IMR-90 (cell line): ENCODE measurements at regions not wholly inside any gene's neighbourhood (a gene's known extent, or its start where the extent isn't known, plus 50 kb on each side); places are given as distances from the start of the nearest gene placed in this dataset.
A peak's percentile ranks its signal among the peaks of the same experiment; 100 is the strongest.

Source experiments
- ATAC-seq: fragments of 200-7000 bp; cut with Tn5 transposase; 2 replicates; pipeline ENCODE4 v1.9.1; 2020; ENCODE audit warnings: low read depth, mild to moderate bottlenecking, moderate library complexity
- BruUV-seq: library from RNA; stranded (reverse); fragments of 400-500 nt; replicated peaks from 2 replicates; lab custom pipeline; 2021; lab: Mats Ljungman, UMichigan
- CTCF ChIA-PET: fragments of 300-600 bp; formaldehyde crosslinking; extraction: SDS; loops from one replicate; lab custom pipeline; 2021; ENCODE audit warnings: antibody characterized with exemption; lab: Yijun Ruan, JAX
- POLR2A ChIA-PET: fragments of 300-600 bp; sonication (Branson Sonifier 250); formaldehyde crosslinking; loops from one replicate; lab custom pipeline; 2022; ENCODE audit warnings: antibody characterized with exemption; ENCODE audit not compliant: unreplicated experiment; lab: Charles Lee
- DNase-seq: peaks from one replicate; pipeline ENCODE4 v3.0.0; 2013
- H2AFZ ChIP-seq: replicated peaks from 2 replicates; pipeline ENCODE3; 2013; ENCODE audit warnings: low read length, mild to moderate bottlenecking; ENCODE audit not compliant: poor library complexity
- H2AK5ac ChIP-seq: 2 replicates; pipeline ENCODE4 v1.6.1; 2013; ENCODE audit warnings: low read depth, low read length, inconsistent platforms
- H2AK9ac ChIP-seq: replicated peaks from 2 replicates; pipeline ENCODE3; 2013; ENCODE audit warnings: mild to moderate bottlenecking, low read depth, low read length, moderate library complexity; ENCODE audit not compliant: poor library complexity
- H2BK120ac ChIP-seq: 2 replicates; pipeline ENCODE4 v1.6.1; 2013; ENCODE audit warnings: low read depth, low read length, inconsistent platforms
- H2BK15ac ChIP-seq: 3 replicates; pipeline ENCODE4 v1.6.1; 2013; ENCODE audit warnings: low read depth, low read length, inconsistent platforms
- H2BK20ac ChIP-seq: 2 replicates; pipeline ENCODE4 v1.6.1; 2013; ENCODE audit warnings: low read depth, mild to moderate bottlenecking, inconsistent platforms, low read length, moderate library complexity
- H2BK5ac ChIP-seq: 2 replicates; pipeline ENCODE4 v1.6.1; 2013; ENCODE audit warnings: mild to moderate bottlenecking, low read depth, low read length, inconsistent platforms; ENCODE audit not compliant: poor library complexity, severe bottlenecking
- H3K14ac ChIP-seq: replicated peaks from 2 replicates; pipeline ENCODE4 v1.6.1; 2013; ENCODE audit warnings: low read depth, low read length, inconsistent platforms
- H3K18ac ChIP-seq: 2 replicates; pipeline ENCODE4 v1.6.1; 2013; ENCODE audit warnings: low read depth, low read length, control low read depth
- H3K23ac ChIP-seq: 2 replicates; pipeline ENCODE4 v1.6.1; 2013; ENCODE audit warnings: low read depth, low read length, inconsistent platforms
- H3K27ac ChIP-seq: 2 replicates; pipeline ENCODE4 v1.5.1; 2013; ENCODE audit warnings: mild to moderate bottlenecking, control low read depth, low read length; ENCODE audit not compliant: insufficient read depth
- H3K27me3 ChIP-seq: 2 replicates; pipeline ENCODE4 v1.6.1; 2013; ENCODE audit warnings: low read length; ENCODE audit not compliant: control insufficient read depth, insufficient read depth
- H3K36me3 ChIP-seq: 2 replicates; pipeline ENCODE4 v1.6.1; 2013; ENCODE audit warnings: low read length, mixed read lengths; ENCODE audit not compliant: control insufficient read depth, insufficient read depth
- H3K4ac ChIP-seq: 2 replicates; pipeline ENCODE4 v1.6.1; 2013; ENCODE audit warnings: low read depth, low read length, inconsistent platforms
- H3K4me1 ChIP-seq: 2 replicates; pipeline ENCODE4 v1.6.1; 2013; ENCODE audit warnings: low read length, mixed read lengths; ENCODE audit not compliant: control insufficient read depth, insufficient read depth
- H3K4me2 ChIP-seq: 2 replicates; pipeline ENCODE4 v1.6.1; 2013; ENCODE audit warnings: low read depth, mild to moderate bottlenecking, control low read depth, low read length, moderate library complexity
- H3K4me3 ChIP-seq: 2 replicates; pipeline ENCODE4 v1.5.1; 2013; ENCODE audit warnings: low read depth, mild to moderate bottlenecking, control low read depth, low read length, moderate library complexity; ENCODE audit not compliant: insufficient read depth
- H3K56ac ChIP-seq: 2 replicates; pipeline ENCODE4 v1.6.1; 2013; ENCODE audit warnings: low read length, inconsistent platforms; ENCODE audit not compliant: insufficient read depth; ENCODE audit errors: extremely low read depth
- H3K79me1 ChIP-seq, 2 experiments: 2 replicates each; pipeline ENCODE4 v1.6.1; 2013; ENCODE audit warnings: low read length in 2 of 2, inconsistent platforms in 1 of 2, low read depth in 1 of 2
- H3K9ac ChIP-seq: 2 replicates; pipeline ENCODE4 v1.6.1; 2013; ENCODE audit warnings: low read depth, low read length, control low read depth
- H3K9me1 ChIP-seq: 2 replicates; pipeline ENCODE4 v1.6.1; 2013; ENCODE audit warnings: low read length, inconsistent platforms; ENCODE audit not compliant: insufficient read depth
- H3K9me3 ChIP-seq: 2 replicates; pipeline ENCODE4 v1.6.1; 2013; ENCODE audit warnings: low read length; ENCODE audit not compliant: control insufficient read depth, insufficient read depth
- H4K20me1 ChIP-seq: 2 replicates; pipeline ENCODE4 v1.6.1; 2013; ENCODE audit warnings: low read length, inconsistent platforms; ENCODE audit not compliant: insufficient read depth
- H4K5ac ChIP-seq: 2 replicates; pipeline ENCODE4 v1.6.1; 2013; ENCODE audit warnings: mild to moderate bottlenecking, low read depth, low read length, control low read depth
- H4K8ac ChIP-seq, 2 experiments: 2 replicates each; pipeline ENCODE4 v1.6.1; 2013; ENCODE audit warnings: low read depth in 2 of 2, low read length in 2 of 2, control low read depth in 1 of 2, inconsistent platforms in 1 of 2
- H4K91ac ChIP-seq: 2 replicates; pipeline ENCODE4 v1.6.1; 2013; ENCODE audit warnings: low read depth, low read length, inconsistent platforms; ENCODE audit not compliant: insufficient read depth
- CEBPB ChIP-seq: IDR thresholded peaks from 2 replicates; pipeline ENCODE4 v1.6.1; 2012; ENCODE audit warnings: low read depth, low read length, improper control_type of control experiment
- MXI1 ChIP-seq: IDR thresholded peaks from 2 replicates; pipeline ENCODE4 v1.6.1; 2012; ENCODE audit warnings: low read depth, mild to moderate bottlenecking, low read length, moderate library complexity, borderline replicate concordance
- POLR2A ChIP-seq: IDR thresholded peaks from 2 replicates; pipeline ENCODE4 v1.6.1; 2012; ENCODE audit warnings: mild to moderate bottlenecking, low read depth, low read length
- RAD21 ChIP-seq: IDR thresholded peaks from 2 replicates; pipeline ENCODE4 v1.6.1; 2012; ENCODE audit warnings: low read length, improper control_type of control experiment
- RCOR1 ChIP-seq: IDR thresholded peaks from 2 replicates; pipeline ENCODE4 v1.6.1; 2012; ENCODE audit warnings: mild to moderate bottlenecking, low read length, improper control_type of control experiment; ENCODE audit not compliant: insufficient replicate concordance
- WGBS, 2 experiments: methylation state at CpG; one replicate each; pipeline versions ENCODE4 v1.1.5 to v1.1.7; 2013; ENCODE audit warnings: missing lambda C conversion rate in 2 of 2; ENCODE audit not compliant: insufficient read length in 1 of 2; ENCODE audit errors: extremely low coverage in 2 of 2; 5-methylcytosine and 5-hydroxymethylcytosine counted together
- dilution Hi-C: fragments of 300-500 bp; cut with HindIII; formaldehyde crosslinking; loops from one replicate; pipeline ENCODE4 v1.14.3; 2018; ENCODE audit warnings: low sequenced_read_pairs; ENCODE audit not compliant: unreplicated experiment
- in situ Hi-C: fragments of 300-500 bp; cut with MboI; formaldehyde crosslinking; loops from 3 replicates; pipeline ENCODE4 v1.14.3; 2019; ENCODE audit warnings: low sequenced_read_pairs, inconsistent platforms, mixed read lengths
- intact Hi-C: fragments of 100-400 bp; cut with micrococcal nuclease; formaldehyde crosslinking; loops from 2 replicates; pipeline ENCODE4 v1.10.0; 2022
- TF ChIP-seq, protein P1 (sequence below): fragments of 150-350 bp; IDR thresholded peaks from 2 replicates; pipeline ENCODE4 v1.6.1; 2017; ENCODE audit warnings: mild to moderate bottlenecking, antibody characterized with exemption, low read length, low read depth
- TF ChIP-seq, protein P2 (sequence below): fragments of 150-350 bp; IDR thresholded peaks from 2 replicates; pipeline ENCODE4 v1.6.1; 2016; ENCODE audit warnings: low read depth, mild to moderate bottlenecking, low read length, moderate library complexity, borderline replicate concordance

GRCh38 chr3:117106396-117106795, 396.8 kb downstream of the TUSC7 start:
- H3K9me3 ChIP-seq = no peaks in the 10 kb centered on the region
- no CpG with 5 or more reads among the region's 2 CpGs for WGBS, 2 experiments
- POLR2A ChIA-PET = no interaction called here
- no TSS peak for BruUV-seq
- H2BK5ac ChIP-seq = no peak overlapping the region
- H2BK20ac ChIP-seq = no peak overlapping the region
- no peak overlapping the region for H4K5ac ChIP-seq
- in situ Hi-C loops = no loop called here
- TF ChIP-seq RCOR1 (no peak), POLR2A (no peak), MXI1 (no peak), RAD21 (no peak), CEBPB (no peak)
- TF ChIP-seq, protein P1, sequence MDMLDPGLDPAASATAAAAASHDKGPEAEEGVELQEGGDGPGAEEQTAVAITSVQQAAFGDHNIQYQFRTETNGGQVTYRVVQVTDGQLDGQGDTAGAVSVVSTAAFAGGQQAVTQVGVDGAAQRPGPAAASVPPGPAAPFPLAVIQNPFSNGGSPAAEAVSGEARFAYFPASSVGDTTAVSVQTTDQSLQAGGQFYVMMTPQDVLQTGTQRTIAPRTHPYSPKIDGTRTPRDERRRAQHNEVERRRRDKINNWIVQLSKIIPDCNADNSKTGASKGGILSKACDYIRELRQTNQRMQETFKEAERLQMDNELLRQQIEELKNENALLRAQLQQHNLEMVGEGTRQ = no peak
- TF ChIP-seq, protein P2, sequence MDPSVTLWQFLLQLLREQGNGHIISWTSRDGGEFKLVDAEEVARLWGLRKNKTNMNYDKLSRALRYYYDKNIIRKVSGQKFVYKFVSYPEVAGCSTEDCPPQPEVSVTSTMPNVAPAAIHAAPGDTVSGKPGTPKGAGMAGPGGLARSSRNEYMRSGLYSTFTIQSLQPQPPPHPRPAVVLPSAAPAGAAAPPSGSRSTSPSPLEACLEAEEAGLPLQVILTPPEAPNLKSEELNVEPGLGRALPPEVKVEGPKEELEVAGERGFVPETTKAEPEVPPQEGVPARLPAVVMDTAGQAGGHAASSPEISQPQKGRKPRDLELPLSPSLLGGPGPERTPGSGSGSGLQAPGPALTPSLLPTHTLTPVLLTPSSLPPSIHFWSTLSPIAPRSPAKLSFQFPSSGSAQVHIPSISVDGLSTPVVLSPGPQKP = no peak
- peaks cover 5% of the 10 kb centered on the region; the same call in 1 of the 2 replicates for H3K9me1 ChIP-seq
- H4K20me1 ChIP-seq = no peaks in the 10 kb centered on the region
- H3K79me1 ChIP-seq = no peaks in the 10 kb centered on the region
- CTCF ChIA-PET = no interaction called here
- H3K14ac ChIP-seq = no peak overlapping the region
- H2AK9ac ChIP-seq = no peak overlapping the region
- dilution Hi-C loops = no loop called here
- H3K23ac ChIP-seq = no peak overlapping the region
- no peak overlapping the region for H3K4ac ChIP-seq
- no peak overlapping the region for H3K27ac ChIP-seq
- H2AK5ac ChIP-seq = no peak overlapping the region
- H3K4me3 ChIP-seq = no peak overlapping the region
- intact Hi-C loops = no loop called here
- H3K27me3 ChIP-seq = no peaks in the 10 kb centered on the region
- DNase-seq (no peak), ATAC-seq (no peak)
- no peak overlapping the region for H3K18ac ChIP-seq
- H2BK15ac ChIP-seq = no peak overlapping the region
- no peak overlapping the region for H4K91ac ChIP-seq
- H2BK120ac ChIP-seq = 0 out of 2 replicates have a peak overlapping the region, but pooled peaks have one; percentile 38
- H4K8ac ChIP-seq = no peak overlapping the region
- H3K4me1 ChIP-seq = peaks cover 2% of the 10 kb centered on the region
- H3K56ac ChIP-seq = no peak overlapping the region
- H3K9ac ChIP-seq = no peak overlapping the region
- H2AFZ ChIP-seq = no peak overlapping the region
- no peaks in the 10 kb centered on the region for H3K36me3 ChIP-seq
- H3K4me2 ChIP-seq = no peak overlapping the region
